Karpas-422 (cell line): ENCODE measurements at regions not wholly inside any gene's neighbourhood (a gene's known extent, or its start where the extent isn't known, plus 50 kb on each side); places are given as distances from the start of the nearest gene placed in this dataset.

Experiments
- DNase-seq: peaks from one replicate; pipeline ENCODE4 v3.0.0-alpha.2; 2015
- H2AFZ ChIP-seq: fragments of 200-600 bp; sonication (generic); 2 replicates; pipeline ENCODE4 v1.6.1; 2014; ENCODE audit warnings: antibody characterized with exemption, low read length, mixed read lengths
- H3K27ac ChIP-seq: fragments of 200-600 bp; sonication (generic); 2 replicates; pipeline ENCODE4 v1.5.1; 2014; ENCODE audit warnings: mild to moderate bottlenecking, low read length, moderate library complexity
- H3K27me3 ChIP-seq: fragments of 200-600 bp; sonication (generic); 2 replicates; pipeline ENCODE4 v1.6.1; 2014; ENCODE audit warnings: low read length, mixed read lengths
- H3K36me3 ChIP-seq: fragments of 200-600 bp; sonication (generic); 2 replicates; pipeline ENCODE4 v1.6.1; 2014; ENCODE audit warnings: low read length, mixed read lengths; ENCODE audit not compliant: insufficient read depth
- H3K4me1 ChIP-seq: fragments of 200-600 bp; sonication (generic); 2 replicates; pipeline ENCODE4 v1.6.1; 2014; ENCODE audit warnings: mild to moderate bottlenecking, low read length, mixed read lengths
- H3K4me2 ChIP-seq: fragments of 200-600 bp; sonication (generic); 2 replicates; pipeline ENCODE4 v1.6.1; 2014; ENCODE audit warnings: low read length, low read depth, mild to moderate bottlenecking; ENCODE audit not compliant: poor library complexity, severe bottlenecking
- H3K4me3 ChIP-seq: fragments of 200-600 bp; sonication (generic); 2 replicates; pipeline ENCODE4 v1.5.1; 2014; ENCODE audit warnings: mild to moderate bottlenecking, antibody characterized with exemption, low read length, mixed read lengths
- H3K79me2 ChIP-seq: fragments of 200-600 bp; sonication (generic); 2 replicates; pipeline ENCODE4 v1.6.1; 2014; ENCODE audit warnings: mild to moderate bottlenecking, low read length, mixed read lengths
- H3K9ac ChIP-seq: fragments of 200-600 bp; sonication (generic); 2 replicates; pipeline ENCODE4 v1.6.0; 2014; ENCODE audit warnings: low read length
- H3K9me2 ChIP-seq: fragments of 200-600 bp; sonication (generic), shearing (Covaris generic); replicated peaks from 2 replicates; pipeline ENCODE4 v1.6.0; 2014; ENCODE audit warnings: mild to moderate bottlenecking, low read length, moderate library complexity; ENCODE audit not compliant: insufficient read depth
- H3K9me3 ChIP-seq: fragments of 300-700, 200-600 bp; sonication (generic); 2 replicates; pipeline ENCODE4 v1.6.1; 2014; ENCODE audit warnings: low read length, mixed read lengths
- H4K20me1 ChIP-seq: fragments of 200-600 bp; sonication (generic); 2 replicates; pipeline ENCODE4 v1.6.1; 2014; ENCODE audit warnings: mild to moderate bottlenecking, antibody characterized with exemption, low read length, low read depth; ENCODE audit not compliant: insufficient read depth

- Histone ChIP-seq H3K79me2 (no peaks in the 10 kb centered on the region), H3K9me2 (no peaks in the 10 kb centered on the region), H3K4me1 (no peaks in the 10 kb centered on the region), H2AFZ (no peak overlapping the region), H3K27me3 (no peaks in the 10 kb centered on the region), H3K4me2 (no peak overlapping the region), H3K9me3 (no peaks in the 10 kb centered on the region), H3K9ac (no peak overlapping the region), H3K27ac (no peak overlapping the region), H4K20me1 (no peaks in the 10 kb centered on the region), H3K36me3 (no peaks in the 10 kb centered on the region), H3K4me3 (no peak overlapping the region)
- DNase-seq, result no peak
These were observed 243.3 kb downstream of the ADGRG6 start for GRCh38 chr6:142545147-142545546.

DNA sequence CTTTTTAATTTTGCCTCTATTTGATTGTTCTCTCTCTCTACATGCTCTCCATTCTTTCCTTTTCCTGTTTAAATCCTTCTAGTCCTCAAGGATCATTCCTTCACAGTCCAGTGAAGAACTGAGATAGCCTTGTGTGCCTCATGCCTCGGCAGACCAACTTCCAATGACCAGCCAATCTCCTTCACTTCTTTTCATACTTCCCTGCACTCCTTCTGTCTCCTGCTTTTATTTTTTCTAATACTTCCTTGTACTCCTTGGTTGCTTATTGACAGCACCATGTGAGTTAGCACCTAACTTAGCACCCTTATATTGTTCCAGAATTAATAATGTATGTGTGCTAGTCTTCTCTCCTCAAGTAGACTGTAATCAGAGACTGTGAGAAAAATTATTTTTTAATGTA is 246.8 kb downstream of the ADGRG6 start:
- H3K4me1 ChIP-seq, result no peaks in the 10 kb centered on the region

DNA sequence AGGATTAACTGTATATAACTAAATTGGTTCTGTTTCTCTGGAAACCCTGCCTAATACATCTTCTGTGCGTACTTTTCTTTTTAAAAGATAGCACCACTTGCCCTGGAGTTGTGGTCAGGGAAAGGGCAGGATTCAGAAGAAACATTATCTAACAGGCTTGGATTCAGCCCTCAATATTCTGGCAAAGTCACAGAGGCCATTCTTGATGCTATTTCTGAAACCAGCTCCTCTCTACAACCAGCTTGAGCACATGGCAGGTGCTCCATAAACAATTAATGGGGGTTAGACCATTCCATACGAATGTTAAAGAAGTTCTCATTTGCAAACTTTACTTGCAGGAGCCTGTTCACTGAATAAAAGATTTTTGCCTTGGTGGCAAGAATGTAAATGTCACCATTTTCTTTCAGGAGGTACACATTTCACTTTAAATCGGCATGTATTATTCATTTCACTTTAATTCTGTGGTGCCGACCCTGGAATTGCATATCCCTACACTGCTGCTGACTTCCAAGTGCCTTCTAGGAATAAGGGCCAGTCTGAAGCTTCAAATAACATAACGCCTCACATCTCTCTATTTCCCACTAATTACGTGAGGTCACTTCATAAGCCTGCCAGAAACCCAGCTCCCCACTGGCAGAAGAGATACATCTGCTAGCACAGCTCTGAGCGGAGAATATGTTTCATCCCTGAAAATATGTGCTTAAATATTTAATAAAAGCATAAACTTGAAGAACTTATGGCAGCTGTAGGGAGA is 248.7 kb downstream of the ADGRG6 start:
- no peaks in the 10 kb centered on the region for H3K36me3 ChIP-seq
- H3K4me2 ChIP-seq, result no peak overlapping the region
- H3K79me2 ChIP-seq, result no peaks in the 10 kb centered on the region
- H3K4me3 ChIP-seq, result no peak overlapping the region
- no peaks in the 10 kb centered on the region for H3K4me1 ChIP-seq
- H3K9me3 ChIP-seq, result no peaks in the 10 kb centered on the region
- H3K9me2 ChIP-seq, result no peaks in the 10 kb centered on the region
- no peaks in the 10 kb centered on the region for H4K20me1 ChIP-seq
- no peak overlapping the region for H2AFZ ChIP-seq
- no peaks in the 10 kb centered on the region for H3K27me3 ChIP-seq
- DNase-seq, result no peak
- H3K27ac ChIP-seq, result no peak overlapping the region
- H3K9ac ChIP-seq, result no peak overlapping the region

More for the DNA sequence above, 246.8 kb downstream of the ADGRG6 start:
- no peak overlapping the region for H3K4me2 ChIP-seq
- H3K9me3 ChIP-seq, result no peaks in the 10 kb centered on the region
- H4K20me1 ChIP-seq, result no peaks in the 10 kb centered on the region
- no peaks in the 10 kb centered on the region for H3K27me3 ChIP-seq
- H3K4me3 ChIP-seq, result no peak overlapping the region
- H2AFZ ChIP-seq, result no peak overlapping the region
- H3K36me3 ChIP-seq, result no peaks in the 10 kb centered on the region
- H3K9ac ChIP-seq, result no peak overlapping the region
- H3K9me2 ChIP-seq, result no peaks in the 10 kb centered on the region
- no peak for DNase-seq
- no peak overlapping the region for H3K27ac ChIP-seq
- no peaks in the 10 kb centered on the region for H3K79me2 ChIP-seq

- no peak for DNase-seq
These were observed 249.5 kb downstream of the ADGRG6 start for GRCh38 chr6:142551274-142551811.

DNA sequence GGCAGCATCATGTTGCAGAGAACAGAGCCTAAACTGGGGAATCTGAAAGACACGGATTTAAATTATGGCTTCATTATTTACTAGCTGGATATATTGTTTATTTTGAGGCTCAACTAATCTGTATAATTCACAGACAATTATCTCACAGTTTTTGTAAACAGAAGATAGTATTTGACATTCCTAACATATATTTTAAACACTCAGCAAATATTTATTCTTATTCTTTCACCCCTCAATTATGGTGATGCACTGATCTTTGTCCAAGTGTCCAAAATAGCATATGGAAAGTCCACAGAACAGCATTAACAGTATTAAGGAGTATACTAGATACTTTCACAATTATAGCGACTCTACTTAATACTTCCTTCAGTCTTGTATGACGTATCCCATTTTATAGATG is 257.0 kb downstream of the ADGRG6 start:
- no peaks in the 10 kb centered on the region for H3K9me2 ChIP-seq
- no peak overlapping the region for H3K4me3 ChIP-seq
- DNase-seq, result no peak
- no peak overlapping the region for H3K4me2 ChIP-seq
- no peaks in the 10 kb centered on the region for H3K4me1 ChIP-seq
- no peak overlapping the region for H3K9ac ChIP-seq
- H3K27me3 ChIP-seq, result no peaks in the 10 kb centered on the region
- no peaks in the 10 kb centered on the region for H3K79me2 ChIP-seq
- H2AFZ ChIP-seq, result no peak overlapping the region
- no peaks in the 10 kb centered on the region for H3K36me3 ChIP-seq
- no peaks in the 10 kb centered on the region for H3K9me3 ChIP-seq
- H3K27ac ChIP-seq, result no peak overlapping the region
- H4K20me1 ChIP-seq, result no peaks in the 10 kb centered on the region

More at GRCh38 chr6:142551274-142551811, 249.5 kb downstream of the ADGRG6 start:
- H4K20me1 ChIP-seq, result no peaks in the 10 kb centered on the region
- no peak overlapping the region for H3K4me2 ChIP-seq
- no peaks in the 10 kb centered on the region for H3K9me3 ChIP-seq
- H3K4me1 ChIP-seq, result no peaks in the 10 kb centered on the region
- no peaks in the 10 kb centered on the region for H3K79me2 ChIP-seq
- no peaks in the 10 kb centered on the region for H3K27me3 ChIP-seq
- no peak overlapping the region for H3K27ac ChIP-seq
- no peaks in the 10 kb centered on the region for H3K9me2 ChIP-seq
- H3K9ac ChIP-seq, result no peak overlapping the region
- no peaks in the 10 kb centered on the region for H3K36me3 ChIP-seq
- H2AFZ ChIP-seq, result no peak overlapping the region
- no peak overlapping the region for H3K4me3 ChIP-seq

GRCh38 chr6:142561511-142562265 is 259.9 kb downstream of the ADGRG6 start:
- Histone ChIP-seq H4K20me1 (no peaks in the 10 kb centered on the region), H3K36me3 (no peaks in the 10 kb centered on the region), H3K9ac (no peak overlapping the region), H2AFZ (no peak overlapping the region), H3K79me2 (no peaks in the 10 kb centered on the region), H3K4me2 (no peak overlapping the region), H3K9me2 (no peaks in the 10 kb centered on the region), H3K4me1 (no peaks in the 10 kb centered on the region), H3K27ac (no peak overlapping the region), H3K27me3 (no peaks in the 10 kb centered on the region), H3K4me3 (no peak overlapping the region), H3K9me3 (no peaks in the 10 kb centered on the region)
- DNase-seq, result no peak

GRCh38 chr6:142562865-142563264 is 261.1 kb downstream of the ADGRG6 start:
- Histone ChIP-seq H3K79me2 (no peaks in the 10 kb centered on the region), H3K9me3 (no peaks in the 10 kb centered on the region), H3K9me2 (no peaks in the 10 kb centered on the region), H3K4me2 (no peak overlapping the region), H3K27me3 (no peaks in the 10 kb centered on the region), H4K20me1 (no peaks in the 10 kb centered on the region), H2AFZ (no peak overlapping the region), H3K4me1 (no peaks in the 10 kb centered on the region), H3K4me3 (no peak overlapping the region), H3K9ac (no peak overlapping the region), H3K36me3 (no peaks in the 10 kb centered on the region), H3K27ac (no peak overlapping the region)
- no peak for DNase-seq

- Histone ChIP-seq H4K20me1 (no peaks in the 10 kb centered on the region), H3K9ac (no peak overlapping the region), H3K27me3 (no peaks in the 10 kb centered on the region), H3K4me2 (no peak overlapping the region), H3K79me2 (no peaks in the 10 kb centered on the region), H3K9me2 (no peaks in the 10 kb centered on the region), H3K36me3 (no peaks in the 10 kb centered on the region), H2AFZ (no peak overlapping the region), H3K4me1 (no peaks in the 10 kb centered on the region), H3K27ac (no peak overlapping the region), H3K4me3 (no peak overlapping the region), H3K9me3 (no peaks in the 10 kb centered on the region)
- peak; percentile 76 for DNase-seq
These were observed 265.0 kb downstream of the ADGRG6 start for GRCh38 chr6:142566628-142567396.
